Upper lobe of left lung (tissue), 4 donors: ENCODE measurements at regions not wholly inside any gene's neighbourhood (a gene's known extent, or its start where the extent isn't known, plus 50 kb on each side); places are given as distances from the start of the nearest gene placed in this dataset.

ENCODE experiments used
- EP300 ChIP-seq, 4 donors: sonication (generic); formaldehyde crosslinking; IDR thresholded peaks; one replicate each; pipeline ENCODE4 v1.5.1; 2017; ENCODE audit warnings: antibody characterized with exemption in 4 of 4, control low read depth in 2 of 4
- POLR2A ChIP-seq, 4 donors: fragments of 450-650 bp; IDR thresholded peaks; one replicate each; pipeline ENCODE4 v1.5.1; 2016 to 2017; ENCODE audit warnings: antibody characterized with exemption in 4 of 4, mild to moderate bottlenecking in 2 of 4
- POLR2AphosphoS5 ChIP-seq, 2 donors: sonication (generic); formaldehyde crosslinking; IDR thresholded peaks; one replicate each; pipeline ENCODE4 v1.5.1; 2017; ENCODE audit warnings: antibody characterized with exemption in 2 of 2
- TF ChIP-seq, protein P1 (sequence below), 6 experiments: fragments of 450-650 bp in 4 of 6; fragments of 200-600 bp in 2 of 6; sonication (generic) in 2 of 6; IDR thresholded peaks; one replicate each; pipeline ENCODE4 v1.5.1; 2016 to 2019; ENCODE audit warnings: antibody characterized with exemption in 6 of 6

DNA sequence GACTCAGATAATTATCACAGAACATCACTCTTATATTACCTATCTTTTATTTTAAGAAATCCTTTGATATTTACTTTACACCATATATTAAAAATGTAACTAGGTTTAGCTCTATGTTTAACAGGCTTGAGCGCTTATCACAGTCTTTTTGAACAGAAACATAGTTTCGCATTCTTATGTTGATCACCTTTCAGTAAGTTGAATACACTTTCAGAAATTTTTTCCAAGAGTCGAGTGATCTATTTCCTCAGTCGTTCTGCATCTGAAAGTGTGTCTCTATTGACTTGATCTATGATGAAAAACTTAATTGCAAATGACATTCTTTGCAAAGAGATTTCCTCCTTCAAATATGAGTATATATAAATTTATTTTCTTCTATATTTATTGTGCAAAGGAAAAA is 516.6 kb upstream of the KCNMB2 start:
- TF ChIP-seq, protein P1, sequence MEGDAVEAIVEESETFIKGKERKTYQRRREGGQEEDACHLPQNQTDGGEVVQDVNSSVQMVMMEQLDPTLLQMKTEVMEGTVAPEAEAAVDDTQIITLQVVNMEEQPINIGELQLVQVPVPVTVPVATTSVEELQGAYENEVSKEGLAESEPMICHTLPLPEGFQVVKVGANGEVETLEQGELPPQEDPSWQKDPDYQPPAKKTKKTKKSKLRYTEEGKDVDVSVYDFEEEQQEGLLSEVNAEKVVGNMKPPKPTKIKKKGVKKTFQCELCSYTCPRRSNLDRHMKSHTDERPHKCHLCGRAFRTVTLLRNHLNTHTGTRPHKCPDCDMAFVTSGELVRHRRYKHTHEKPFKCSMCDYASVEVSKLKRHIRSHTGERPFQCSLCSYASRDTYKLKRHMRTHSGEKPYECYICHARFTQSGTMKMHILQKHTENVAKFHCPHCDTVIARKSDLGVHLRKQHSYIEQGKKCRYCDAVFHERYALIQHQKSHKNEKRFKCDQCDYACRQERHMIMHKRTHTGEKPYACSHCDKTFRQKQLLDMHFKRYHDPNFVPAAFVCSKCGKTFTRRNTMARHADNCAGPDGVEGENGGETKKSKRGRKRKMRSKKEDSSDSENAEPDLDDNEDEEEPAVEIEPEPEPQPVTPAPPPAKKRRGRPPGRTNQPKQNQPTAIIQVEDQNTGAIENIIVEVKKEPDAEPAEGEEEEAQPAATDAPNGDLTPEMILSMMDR (IDR thresholded peaks at IDR 0.05) = no peak
- no peak for TF ChIP-seq EP300 (IDR thresholded peaks at IDR 0.05)
- TF ChIP-seq POLR2AphosphoS5 (IDR thresholded peaks at IDR 0.05) = no peak
- no peak for TF ChIP-seq POLR2A (IDR thresholded peaks at IDR 0.05)
